IMR-90 (cell line): ENCODE measurements at regions not wholly inside any gene's neighbourhood (a gene's known extent, or its start where the extent isn't known, plus 50 kb on each side); places are given as distances from the start of the nearest gene placed in this dataset.

Experiments used
- ATAC-seq: fragments of 200-7000 bp; cut with Tn5 transposase; 2 replicates; pipeline ENCODE4 v1.9.1; 2020; ENCODE audit warnings: low read depth, mild to moderate bottlenecking, moderate library complexity
- BruUV-seq: library from RNA; stranded (reverse); fragments of 400-500 nt; replicated peaks from 2 replicates; lab custom pipeline; 2021; lab: Mats Ljungman, UMichigan
- CTCF ChIA-PET: fragments of 300-600 bp; formaldehyde crosslinking; extraction: SDS; loops from one replicate; lab custom pipeline; 2021; ENCODE audit warnings: antibody characterized with exemption; lab: Yijun Ruan, JAX
- POLR2A ChIA-PET: fragments of 300-600 bp; sonication (Branson Sonifier 250); formaldehyde crosslinking; loops from one replicate; lab custom pipeline; 2022; ENCODE audit warnings: antibody characterized with exemption; ENCODE audit not compliant: unreplicated experiment; lab: Charles Lee
- DNase-seq: peaks from one replicate; pipeline ENCODE4 v3.0.0; 2013
- H2AFZ ChIP-seq: replicated peaks from 2 replicates; pipeline ENCODE3; 2013; ENCODE audit warnings: low read length, mild to moderate bottlenecking; ENCODE audit not compliant: poor library complexity
- H2AK5ac ChIP-seq: 2 replicates; pipeline ENCODE4 v1.6.1; 2013; ENCODE audit warnings: low read depth, low read length, inconsistent platforms
- H2AK9ac ChIP-seq: replicated peaks from 2 replicates; pipeline ENCODE3; 2013; ENCODE audit warnings: mild to moderate bottlenecking, low read depth, low read length, moderate library complexity; ENCODE audit not compliant: poor library complexity
- H2BK120ac ChIP-seq: 2 replicates; pipeline ENCODE4 v1.6.1; 2013; ENCODE audit warnings: low read depth, low read length, inconsistent platforms
- H2BK15ac ChIP-seq: 3 replicates; pipeline ENCODE4 v1.6.1; 2013; ENCODE audit warnings: low read depth, low read length, inconsistent platforms
- H2BK20ac ChIP-seq: 2 replicates; pipeline ENCODE4 v1.6.1; 2013; ENCODE audit warnings: low read depth, mild to moderate bottlenecking, inconsistent platforms, low read length, moderate library complexity
- H2BK5ac ChIP-seq: 2 replicates; pipeline ENCODE4 v1.6.1; 2013; ENCODE audit warnings: mild to moderate bottlenecking, low read depth, low read length, inconsistent platforms; ENCODE audit not compliant: poor library complexity, severe bottlenecking
- H3K14ac ChIP-seq: replicated peaks from 2 replicates; pipeline ENCODE4 v1.6.1; 2013; ENCODE audit warnings: low read depth, low read length, inconsistent platforms
- H3K18ac ChIP-seq: 2 replicates; pipeline ENCODE4 v1.6.1; 2013; ENCODE audit warnings: low read depth, low read length, control low read depth
- H3K23ac ChIP-seq: 2 replicates; pipeline ENCODE4 v1.6.1; 2013; ENCODE audit warnings: low read depth, low read length, inconsistent platforms
- H3K27ac ChIP-seq: 2 replicates; pipeline ENCODE4 v1.5.1; 2013; ENCODE audit warnings: mild to moderate bottlenecking, control low read depth, low read length; ENCODE audit not compliant: insufficient read depth
- H3K27me3 ChIP-seq: 2 replicates; pipeline ENCODE4 v1.6.1; 2013; ENCODE audit warnings: low read length; ENCODE audit not compliant: control insufficient read depth, insufficient read depth
- H3K36me3 ChIP-seq: 2 replicates; pipeline ENCODE4 v1.6.1; 2013; ENCODE audit warnings: low read length, mixed read lengths; ENCODE audit not compliant: control insufficient read depth, insufficient read depth
- H3K4ac ChIP-seq: 2 replicates; pipeline ENCODE4 v1.6.1; 2013; ENCODE audit warnings: low read depth, low read length, inconsistent platforms
- H3K4me1 ChIP-seq: 2 replicates; pipeline ENCODE4 v1.6.1; 2013; ENCODE audit warnings: low read length, mixed read lengths; ENCODE audit not compliant: control insufficient read depth, insufficient read depth
- H3K4me2 ChIP-seq: 2 replicates; pipeline ENCODE4 v1.6.1; 2013; ENCODE audit warnings: low read depth, mild to moderate bottlenecking, control low read depth, low read length, moderate library complexity
- H3K4me3 ChIP-seq: 2 replicates; pipeline ENCODE4 v1.5.1; 2013; ENCODE audit warnings: low read depth, mild to moderate bottlenecking, control low read depth, low read length, moderate library complexity; ENCODE audit not compliant: insufficient read depth
- H3K56ac ChIP-seq: 2 replicates; pipeline ENCODE4 v1.6.1; 2013; ENCODE audit warnings: low read length, inconsistent platforms; ENCODE audit not compliant: insufficient read depth; ENCODE audit errors: extremely low read depth
- H3K79me1 ChIP-seq, 2 experiments: 2 replicates each; pipeline ENCODE4 v1.6.1; 2013; ENCODE audit warnings: low read length in 2 of 2, inconsistent platforms in 1 of 2, low read depth in 1 of 2
- H3K9ac ChIP-seq: 2 replicates; pipeline ENCODE4 v1.6.1; 2013; ENCODE audit warnings: low read depth, low read length, control low read depth
- H3K9me1 ChIP-seq: 2 replicates; pipeline ENCODE4 v1.6.1; 2013; ENCODE audit warnings: low read length, inconsistent platforms; ENCODE audit not compliant: insufficient read depth
- H3K9me3 ChIP-seq: 2 replicates; pipeline ENCODE4 v1.6.1; 2013; ENCODE audit warnings: low read length; ENCODE audit not compliant: control insufficient read depth, insufficient read depth
- H4K20me1 ChIP-seq: 2 replicates; pipeline ENCODE4 v1.6.1; 2013; ENCODE audit warnings: low read length, inconsistent platforms; ENCODE audit not compliant: insufficient read depth
- H4K5ac ChIP-seq: 2 replicates; pipeline ENCODE4 v1.6.1; 2013; ENCODE audit warnings: mild to moderate bottlenecking, low read depth, low read length, control low read depth
- H4K8ac ChIP-seq, 2 experiments: 2 replicates each; pipeline ENCODE4 v1.6.1; 2013; ENCODE audit warnings: low read depth in 2 of 2, low read length in 2 of 2, control low read depth in 1 of 2, inconsistent platforms in 1 of 2
- H4K91ac ChIP-seq: 2 replicates; pipeline ENCODE4 v1.6.1; 2013; ENCODE audit warnings: low read depth, low read length, inconsistent platforms; ENCODE audit not compliant: insufficient read depth
- FOS ChIP-seq: fragments of 150-350 bp; IDR thresholded peaks from 2 replicates; pipeline ENCODE4 v1.6.1; 2016; ENCODE audit warnings: low read depth, low read length
- MAFK ChIP-seq: IDR thresholded peaks from 2 replicates; pipeline ENCODE4 v1.6.1; 2012; ENCODE audit warnings: low read depth, low read length, improper control_type of control experiment
- MXI1 ChIP-seq: IDR thresholded peaks from 2 replicates; pipeline ENCODE4 v1.6.1; 2012; ENCODE audit warnings: low read depth, mild to moderate bottlenecking, low read length, moderate library complexity, borderline replicate concordance
- NFE2L2 ChIP-seq: fragments of 150-350 bp; IDR thresholded peaks from 2 replicates; pipeline ENCODE4 v1.6.1; 2016; ENCODE audit warnings: low read depth, mild to moderate bottlenecking, low read length
- POLR2A ChIP-seq: IDR thresholded peaks from 2 replicates; pipeline ENCODE4 v1.6.1; 2012; ENCODE audit warnings: mild to moderate bottlenecking, low read depth, low read length
- RFX5 ChIP-seq: IDR thresholded peaks from 2 replicates; pipeline ENCODE4 v1.8.0; 2012; ENCODE audit warnings: low read depth, mild to moderate bottlenecking, low read length, moderate library complexity
- SMC3 ChIP-seq: fragments of 150-350 bp; IDR thresholded peaks from 2 replicates; pipeline ENCODE4 v1.6.1; 2016; ENCODE audit warnings: low read depth, mild to moderate bottlenecking, antibody characterized with exemption, low read length, moderate library complexity
- dilution Hi-C: fragments of 300-500 bp; cut with HindIII; formaldehyde crosslinking; loops from one replicate; pipeline ENCODE4 v1.14.3; 2018; ENCODE audit warnings: low sequenced_read_pairs; ENCODE audit not compliant: unreplicated experiment
- in situ Hi-C: fragments of 300-500 bp; cut with MboI; formaldehyde crosslinking; loops from 3 replicates; pipeline ENCODE4 v1.14.3; 2019; ENCODE audit warnings: low sequenced_read_pairs, inconsistent platforms, mixed read lengths
- intact Hi-C: fragments of 100-400 bp; cut with micrococcal nuclease; formaldehyde crosslinking; loops from 2 replicates; pipeline ENCODE4 v1.10.0; 2022

DNA sequence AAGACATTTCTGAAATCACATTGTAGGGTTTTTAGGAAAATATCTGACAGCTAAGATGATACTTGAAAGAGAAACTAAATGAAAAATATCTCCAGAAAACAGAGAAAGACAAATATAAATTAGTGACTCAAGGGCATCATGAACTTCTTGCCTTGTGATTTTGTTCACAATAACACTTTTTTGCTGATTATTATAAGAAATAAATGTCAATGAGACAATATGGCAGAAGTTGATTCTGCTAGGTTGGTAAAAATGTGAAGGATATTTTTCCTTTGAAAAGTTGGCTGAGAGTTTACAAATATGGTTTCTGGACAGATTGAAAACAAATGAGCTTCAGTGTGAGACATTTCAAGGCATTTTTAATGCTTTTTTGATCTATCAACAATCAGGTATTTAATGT is 1631.2 kb upstream of the ACVR2A start:
- Histone ChIP-seq H4K91ac (no peak overlapping the region), H2BK20ac (no peak overlapping the region), H3K9me3 (no peaks in the 10 kb centered on the region), H4K5ac (no peak overlapping the region), H2AK5ac (no peak overlapping the region), H2BK5ac (no peak overlapping the region), H3K4me2 (no peak overlapping the region), H4K20me1 (no peaks in the 10 kb centered on the region), H3K18ac (no peak overlapping the region), H3K56ac (no peak overlapping the region), H3K27me3 (no peaks in the 10 kb centered on the region), H2BK15ac (no peak overlapping the region), H3K23ac (no peak overlapping the region), H3K4ac (no peak overlapping the region), H3K4me3 (no peak overlapping the region), H3K9ac (no peak overlapping the region), H3K79me1 (no peaks in the 10 kb centered on the region), H2BK120ac (no peak overlapping the region), H3K14ac (no peak overlapping the region), H3K27ac (no peak overlapping the region), H2AFZ (no peak overlapping the region), H3K36me3 (no peaks in the 10 kb centered on the region), H2AK9ac (no peak overlapping the region), H3K4me1 (no peaks in the 10 kb centered on the region), H3K9me1 (no peaks in the 10 kb centered on the region), H4K8ac (no peak overlapping the region)
- TF ChIP-seq MAFK = no peak
- TF ChIP-seq NFE2L2 = no peak
- TF ChIP-seq POLR2A = no peak
- no peak for TF ChIP-seq SMC3
- no peak for TF ChIP-seq RFX5
- no peak for TF ChIP-seq FOS
- TF ChIP-seq MXI1 = no peak
- intact Hi-C loops = no loop called here
- BruUV-seq = no TSS peak
- POLR2A ChIA-PET = no interaction called here
- ATAC-seq (no peak), DNase-seq (no peak)
- in situ Hi-C loops = no loop called here
- CTCF ChIA-PET = no interaction called here
- dilution Hi-C loops = no loop called here
